H1 (cell line): ENCODE measurements at regions not wholly inside any gene's neighbourhood (a gene's known extent, or its start where the extent isn't known, plus 50 kb on each side); places are given as distances from the start of the nearest gene placed in this dataset.

ENCODE experiments used
- ATF3 ChIP-seq: IDR thresholded peaks from 2 replicates; pipeline ENCODE4 v1.6.1; 2011; ENCODE audit warnings: low read depth, mild to moderate bottlenecking, low read length; ENCODE audit not compliant: insufficient read depth
- BACH1 ChIP-seq: IDR thresholded peaks from 2 replicates; pipeline ENCODE4 v1.6.1; 2012; ENCODE audit warnings: low read length, improper control_type of control experiment
- JUN ChIP-seq: IDR thresholded peaks from 2 replicates; pipeline ENCODE4 v1.6.1; 2011; ENCODE audit warnings: low read depth, mild to moderate bottlenecking, improper control_type of control experiment, low read length
- PHF8 ChIP-seq: fragments of 200-600 bp; sonication (generic); conservative IDR thresholded peaks from 2 replicates; pipeline ENCODE4 v1.7.1; 2012; ENCODE audit warnings: low read depth, mild to moderate bottlenecking, inconsistent platforms, low read length, moderate library complexity
- POLR2A ChIP-seq, 2 experiments: IDR thresholded peaks; 1 replicate in 1 of 2; 2 replicates in 1 of 2; pipeline ENCODE4 v1.6.1; 2011; ENCODE audit warnings: low read depth in 2 of 2, low read length in 2 of 2, mild to moderate bottlenecking in 2 of 2; ENCODE audit errors: control extremely low read depth in 1 of 2
- POU5F1 ChIP-seq: IDR thresholded peaks from 2 replicates; pipeline ENCODE4 v1.6.1; 2011; ENCODE audit warnings: low read depth, mild to moderate bottlenecking, low read length, moderate library complexity
- RBBP5 ChIP-seq: IDR thresholded peaks from 2 replicates; pipeline ENCODE4 v1.7.1; 2012; ENCODE audit warnings: low read depth, mild to moderate bottlenecking, inconsistent platforms, low read length, moderate library complexity, borderline replicate concordance
- TEAD4 ChIP-seq: IDR thresholded peaks from 2 replicates; pipeline ENCODE4 v1.6.1; 2012; ENCODE audit warnings: low read depth, low read length, inconsistent platforms, mixed read lengths
- ZNF274 ChIP-seq: IDR thresholded peaks from 2 replicates; pipeline ENCODE4 v1.7.0; 2012; ENCODE audit warnings: low read length, borderline replicate concordance; ENCODE audit errors: extremely low read depth

GRCh38 chr2:8599421-8600242, 82.2 kb upstream of the ID2 start (continued):
- TF ChIP-seq RBBP5 (no peak), TEAD4 (no peak), POU5F1 (no peak), POLR2A (IDR thresholded peaks at IDR 0.05; ENCODE audit: control extremely low read depth in 1 of 2, low read depth in 2 of 2, low read length in 2 of 2) (no peak), BACH1 (no peak), PHF8 (no peak), JUN (no peak), ZNF274 (no peak), ATF3 (no peak)
